Duodenal mucosa (tissue), 2 donors: ENCODE measurements at regions not wholly inside any gene's neighbourhood (a gene's known extent, or its start where the extent isn't known, plus 50 kb on each side); places are given as distances from the start of the nearest gene placed in this dataset.

Source experiments
- H3K27ac ChIP-seq: one replicate; pipeline ENCODE4 v1.7.0; 2013; ENCODE audit warnings: low read depth, low read length
- H3K27me3 ChIP-seq, 2 donors: one replicate each; pipeline ENCODE4 v1.7.0; 2013; ENCODE audit warnings: low read length in 2 of 2, control low read depth in 1 of 2; ENCODE audit not compliant: insufficient read depth in 2 of 2, control insufficient read depth in 1 of 2
- H3K36me3 ChIP-seq, 2 donors: one replicate each; pipeline ENCODE4 v1.7.0; 2013; ENCODE audit warnings: low read length in 2 of 2, control low read depth in 1 of 2; ENCODE audit not compliant: insufficient read depth in 2 of 2, control insufficient read depth in 1 of 2
- H3K4me1 ChIP-seq, 2 donors: one replicate each; pipeline ENCODE4 v1.7.0; 2013; ENCODE audit warnings: low read length in 2 of 2, control low read depth in 1 of 2; ENCODE audit not compliant: insufficient read depth in 2 of 2, control insufficient read depth in 1 of 2
- H3K4me3 ChIP-seq, 2 donors: one replicate each; pipeline ENCODE4 v1.7.0; 2013; ENCODE audit warnings: low read length in 2 of 2, low read depth in 1 of 2
- H3K9ac ChIP-seq, 2 donors: one replicate each; pipeline ENCODE4 v1.7.0; 2013; ENCODE audit warnings: low read length in 2 of 2, low read depth in 1 of 2
- H3K9me3 ChIP-seq, 2 donors: one replicate each; pipeline ENCODE4 v1.7.0; 2013; ENCODE audit warnings: low read length in 2 of 2, control low read depth in 1 of 2; ENCODE audit not compliant: control insufficient read depth in 1 of 2

DNA sequence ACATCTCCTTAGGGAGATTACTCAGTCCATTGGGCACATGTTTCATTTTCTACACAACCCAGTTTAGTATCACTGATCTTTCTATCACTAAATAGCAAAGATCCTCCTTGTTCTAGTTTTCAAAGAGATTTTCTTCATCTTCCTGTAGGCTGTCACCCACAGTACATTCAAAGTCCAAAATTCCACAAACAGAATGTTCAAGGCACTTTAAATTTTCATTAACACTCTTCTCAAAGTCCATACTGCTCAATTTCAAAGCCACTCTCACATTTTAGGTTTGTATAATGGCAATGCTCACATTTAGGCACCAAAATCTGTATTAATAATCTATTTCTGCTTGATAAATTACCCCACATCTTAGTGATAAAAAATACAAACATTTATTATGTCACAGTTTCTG, 152.8 kb downstream of the FSIP2 start:
- H3K9ac ChIP-seq = no peak overlapping the region
- no peak overlapping the region for H3K4me3 ChIP-seq
- no peaks in the 10 kb centered on the region for H3K36me3 ChIP-seq
- no peaks in the 10 kb centered on the region for H3K9me3 ChIP-seq
- no peak overlapping the region for H3K27ac ChIP-seq
- H3K27me3 ChIP-seq = no peaks in the 10 kb centered on the region
- H3K4me1 ChIP-seq = no peaks in the 10 kb centered on the region

DNA sequence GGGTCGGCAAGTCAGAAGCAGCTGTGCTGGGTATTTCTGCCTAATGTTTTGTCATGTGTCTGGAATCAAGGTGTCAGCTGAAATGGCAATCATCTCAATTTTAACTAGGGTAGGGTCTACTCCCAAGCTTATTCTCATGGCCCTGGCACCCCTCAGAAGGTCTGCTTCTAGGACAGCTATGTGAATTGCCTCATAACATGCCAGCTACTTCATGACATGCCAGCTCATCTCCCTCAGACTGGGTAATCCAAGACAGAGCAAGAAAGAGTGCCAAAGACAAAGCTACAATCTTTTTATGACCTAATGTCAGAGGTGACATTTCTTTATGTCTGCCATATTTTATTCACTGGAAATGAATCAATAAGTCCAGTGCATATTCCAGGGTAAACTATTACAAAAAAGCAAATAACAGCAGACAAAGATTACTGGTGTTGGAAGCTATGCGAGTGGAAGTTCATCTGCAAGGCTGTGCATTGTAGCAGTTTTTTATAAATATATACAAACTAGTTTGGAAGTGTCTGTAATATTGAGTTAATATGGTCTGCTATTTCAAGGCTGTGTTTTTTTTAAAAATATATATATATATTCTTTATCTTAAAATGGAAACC, 153.3 kb downstream of the FSIP2 start:
- H3K4me3 ChIP-seq = no peak overlapping the region
- no peaks in the 10 kb centered on the region for H3K4me1 ChIP-seq
- no peaks in the 10 kb centered on the region for H3K36me3 ChIP-seq
- H3K27ac ChIP-seq = no peak overlapping the region
- H3K9ac ChIP-seq = no peak overlapping the region
- no peaks in the 10 kb centered on the region for H3K9me3 ChIP-seq
- H3K27me3 ChIP-seq = no peaks in the 10 kb centered on the region

DNA sequence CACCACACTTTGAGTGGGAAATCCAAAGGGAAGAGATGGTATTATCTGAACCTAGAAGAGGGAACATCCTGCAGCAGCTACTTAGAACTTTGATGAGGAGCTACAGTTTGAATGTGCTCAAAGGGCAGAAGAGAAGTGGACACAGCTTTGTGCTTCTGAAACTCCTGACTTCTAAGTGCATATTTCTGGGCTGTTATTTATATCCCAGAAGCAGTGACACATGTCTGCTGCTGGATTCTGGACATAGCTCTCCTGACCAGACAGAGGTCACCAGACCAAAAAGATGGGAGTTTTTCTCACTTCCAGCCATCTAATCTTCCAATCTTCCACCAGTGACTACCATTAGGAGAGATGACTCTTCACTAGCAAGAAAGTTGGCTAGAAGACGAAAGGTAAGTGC, 153.9 kb downstream of the FSIP2 start:
- no peaks in the 10 kb centered on the region for H3K9me3 ChIP-seq
- H3K27ac ChIP-seq = no peak overlapping the region
- H3K9ac ChIP-seq = no peak overlapping the region
- no peaks in the 10 kb centered on the region for H3K36me3 ChIP-seq
- no peaks in the 10 kb centered on the region for H3K27me3 ChIP-seq
- no peak overlapping the region for H3K4me3 ChIP-seq
- H3K4me1 ChIP-seq = no peaks in the 10 kb centered on the region

- H3K4me1 ChIP-seq = no peaks in the 10 kb centered on the region
- H3K27ac ChIP-seq = no peak overlapping the region
- H3K27me3 ChIP-seq = no peaks in the 10 kb centered on the region
- H3K9me3 ChIP-seq = no peaks in the 10 kb centered on the region
- H3K4me3 ChIP-seq = no peak overlapping the region
- H3K36me3 ChIP-seq = no peaks in the 10 kb centered on the region
- H3K9ac ChIP-seq = no peak overlapping the region
Measured at GRCh38 chr2:185894223-185894622, 155.6 kb downstream of the FSIP2 start.

DNA sequence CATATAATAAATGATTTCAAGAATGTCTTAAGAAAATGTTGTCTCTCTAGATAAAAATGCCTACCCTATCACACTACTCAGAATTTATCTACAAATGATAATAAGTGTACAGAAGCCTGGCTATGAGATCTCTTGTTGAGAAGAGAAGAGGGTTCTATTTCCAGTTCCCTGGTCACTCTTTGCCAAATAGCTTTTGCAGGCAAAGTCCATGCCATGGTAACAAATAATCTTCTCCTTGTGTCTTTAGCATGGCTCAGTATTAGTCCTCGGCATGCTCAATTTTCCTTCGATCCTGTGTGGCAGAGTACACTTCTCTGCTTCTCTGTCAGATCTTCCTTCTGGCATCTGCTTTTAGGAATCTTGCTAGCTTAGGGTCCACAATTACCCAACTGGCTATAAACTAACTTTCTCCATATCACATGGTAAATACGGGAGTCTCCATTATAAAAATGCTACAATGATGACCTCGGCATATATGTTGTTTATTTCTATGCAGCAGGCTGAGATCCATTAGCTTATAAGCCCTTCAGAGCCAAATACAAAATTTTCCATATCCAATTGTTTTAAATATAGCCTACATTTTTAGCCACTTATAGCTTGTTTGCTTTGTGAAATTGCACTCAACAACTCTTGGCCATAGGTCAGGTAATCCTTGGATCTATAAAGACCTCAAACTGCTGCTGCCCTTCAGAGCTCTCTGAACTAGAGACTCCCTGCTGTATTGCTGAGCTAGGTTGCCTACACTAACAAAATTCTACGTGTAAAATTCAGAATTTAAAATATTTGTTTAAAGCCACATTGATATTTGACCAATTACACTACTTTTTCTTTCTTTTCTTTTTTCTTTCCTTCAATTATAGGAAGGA, 157.5 kb downstream of the FSIP2 start:
- H3K36me3 ChIP-seq = no peaks in the 10 kb centered on the region

GRCh38 chr2:185899366-185899765, 160.8 kb downstream of the FSIP2 start:
- Histone ChIP-seq H3K36me3 (no peaks in the 10 kb centered on the region), H3K9ac (no peak overlapping the region), H3K9me3 (no peaks in the 10 kb centered on the region), H3K27me3 (no peaks in the 10 kb centered on the region), H3K4me1 (no peaks in the 10 kb centered on the region), H3K27ac (no peak overlapping the region), H3K4me3 (no peak overlapping the region)

More for the DNA sequence above, 157.5 kb downstream of the FSIP2 start:
- Histone ChIP-seq H3K27ac (no peak overlapping the region), H3K9me3 (no peaks in the 10 kb centered on the region), H3K27me3 (no peaks in the 10 kb centered on the region), H3K4me3 (no peak overlapping the region), H3K9ac (no peak overlapping the region), H3K4me1 (no peaks in the 10 kb centered on the region)

- Histone ChIP-seq H3K9ac (no peak overlapping the region), H3K9me3 (no peaks in the 10 kb centered on the region), H3K4me1 (no peaks in the 10 kb centered on the region), H3K36me3 (no peaks in the 10 kb centered on the region), H3K4me3 (no peak overlapping the region), H3K27ac (no peak overlapping the region), H3K27me3 (no peaks in the 10 kb centered on the region)
Measured at GRCh38 chr2:185919155-185919554, 180.6 kb downstream of the FSIP2 start.

- no peak overlapping the region for H3K27ac ChIP-seq
- H3K4me1 ChIP-seq = no peaks in the 10 kb centered on the region
- no peak overlapping the region for H3K4me3 ChIP-seq
- H3K36me3 ChIP-seq = no peaks in the 10 kb centered on the region
- H3K9me3 ChIP-seq = no peaks in the 10 kb centered on the region
- H3K9ac ChIP-seq = no peak overlapping the region
- no peaks in the 10 kb centered on the region for H3K27me3 ChIP-seq
Measured at GRCh38 chr2:185921048-185921756, 182.6 kb downstream of the FSIP2 start.

DNA sequence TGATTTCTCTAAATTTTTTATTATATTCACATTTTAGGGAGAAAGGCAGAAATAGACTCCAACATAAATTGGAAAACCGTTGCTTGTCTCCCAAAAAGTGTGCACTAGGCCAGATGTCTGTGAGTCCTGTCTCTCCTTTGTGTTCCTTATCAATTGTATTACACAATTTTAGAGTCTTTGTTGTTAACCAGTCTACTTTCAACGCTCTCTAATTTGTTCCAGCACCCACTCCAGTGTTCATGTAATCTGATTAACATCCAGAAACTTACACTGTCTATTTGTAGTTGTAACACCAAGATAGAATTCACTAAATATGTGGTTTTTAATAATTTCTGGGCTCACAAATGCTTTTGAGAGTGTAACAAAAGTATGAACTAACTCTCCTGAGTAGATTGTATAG, 195.6 kb downstream of the FSIP2 start:
- no peaks in the 10 kb centered on the region for H3K27me3 ChIP-seq
- H3K4me3 ChIP-seq = no peak overlapping the region
- H3K27ac ChIP-seq = no peak overlapping the region

GRCh38 chr2:185939858-185940257, 201.3 kb downstream of the FSIP2 start:
- no peaks in the 10 kb centered on the region for H3K4me1 ChIP-seq
- no peak overlapping the region for H3K9ac ChIP-seq
- H3K9me3 ChIP-seq = peaks cover 4 to 20% of the 10 kb centered on the region in 2 donors
- H3K4me3 ChIP-seq = no peak overlapping the region
- H3K27ac ChIP-seq = no peak overlapping the region
- H3K27me3 ChIP-seq = no peaks in the 10 kb centered on the region
- peaks cover 0 to 4% of the 10 kb centered on the region in 2 donors for H3K36me3 ChIP-seq

More for the DNA sequence above, 195.6 kb downstream of the FSIP2 start:
- no peaks in the 10 kb centered on the region for H3K36me3 ChIP-seq
- no peaks in the 10 kb centered on the region for H3K9me3 ChIP-seq
- H3K4me1 ChIP-seq = no peaks in the 10 kb centered on the region
- no peak overlapping the region for H3K9ac ChIP-seq
